Spleen (tissue), 11 donors: ENCODE measurements at regions not wholly inside any gene's neighbourhood (a gene's known extent, or its start where the extent isn't known, plus 50 kb on each side); places are given as distances from the start of the nearest gene placed in this dataset.

Source experiments
- DNase-seq: peaks from one replicate; pipeline ENCODE4 v3.0.0-alpha.2; 2020
- H3K27ac ChIP-seq, 8 donors: fragments of 200-600 bp; sonication (generic) in 7 of 8; 1 replicate in 4 of 8; 2 replicates in 4 of 8; pipeline versions ENCODE4 v1.5.0 to v1.8.0; 2016 to 2021; ENCODE audit warnings: inconsistent platforms in 4 of 8, mild to moderate bottlenecking in 4 of 8, moderate library complexity in 1 of 8
- H3K27me3 ChIP-seq, 7 donors: fragments of 200-600 bp; sonication (generic) in 6 of 7; replicated peaks in 1 of 7; 1 replicate in 4 of 7; 2 replicates in 3 of 7; pipeline versions ENCODE4 v1.5.0 to v1.8.0; 2016 to 2021; ENCODE audit warnings: inconsistent platforms in 3 of 7, mild to moderate bottlenecking in 1 of 7
- H3K36me3 ChIP-seq, 6 donors: fragments of 200-600 bp; sonication (generic) in 5 of 6; 1 replicate in 4 of 6; 2 replicates in 2 of 6; pipeline versions ENCODE4 v1.5.0 to v1.8.0; 2016 to 2021; ENCODE audit warnings: inconsistent platforms in 2 of 6
- H3K4me1 ChIP-seq, 6 donors: fragments of 200-600 bp; sonication (generic) in 5 of 6; 1 replicate in 3 of 6; 2 replicates in 3 of 6; pipeline versions ENCODE4 v1.5.0 to v1.8.0; 2016 to 2021; ENCODE audit warnings: inconsistent platforms in 3 of 6
- H3K4me3 ChIP-seq, 8 donors: fragments of 200-600 bp; sonication (generic) in 7 of 8; 1 replicate in 4 of 8; 2 replicates in 4 of 8; pipeline versions ENCODE4 v1.5.0 to v1.8.0; 2016 to 2021; ENCODE audit warnings: inconsistent platforms in 4 of 8, mild to moderate bottlenecking in 4 of 8, moderate library complexity in 2 of 8
- H3K9me3 ChIP-seq, 8 donors: fragments of 200-600 bp; sonication (generic) in 7 of 8; 1 replicate in 4 of 8; 2 replicates in 4 of 8; pipeline versions ENCODE4 v1.5.0 to v1.8.0; 2016 to 2021; ENCODE audit warnings: inconsistent platforms in 4 of 8
- POLR2A ChIP-seq, 3 donors: fragments of 450-650 bp; IDR thresholded peaks; one replicate each; pipeline ENCODE4 v1.5.1; 2017; ENCODE audit warnings: antibody characterized with exemption in 3 of 3, mild to moderate bottlenecking in 1 of 3
- POLR2AphosphoS5 ChIP-seq, 3 donors: sonication (generic); formaldehyde crosslinking; IDR thresholded peaks; one replicate each; pipeline ENCODE4 v1.5.1; 2017; ENCODE audit warnings: antibody characterized with exemption in 3 of 3
- WGBS, 5 donors: extraction: QIAGEN DNeasy Blood & Tissue Kit in 3 of 5; methylation state at CpG; one replicate each; pipeline versions ENCODE4 v1.1.5 to v1.1.7; 2013 to 2018; 5-methylcytosine and 5-hydroxymethylcytosine counted together
- intact Hi-C: fragments of 100-400 bp; cut with DNase I; formaldehyde crosslinking; loops from one replicate; pipeline ENCODE4 v1.15.0; 2023; ENCODE audit warnings: low total_unique reads
- TF ChIP-seq, protein P1 (sequence below), 11 experiments: fragments of 200-600 bp in 7 of 11; fragments of 450-650 bp in 4 of 11; sonication (generic) in 4 of 11; IDR thresholded peaks in 8 of 11; conservative IDR thresholded peaks in 3 of 11; 1 replicate in 7 of 11; 2 replicates in 4 of 11; pipeline versions ENCODE4 v1.4.0 to v1.8.0; 2016 to 2021; ENCODE audit warnings: antibody characterized with exemption in 11 of 11, inconsistent platforms in 4 of 11, mild to moderate bottlenecking in 1 of 11
- donor health status: healthy with polysubstance abuse.
- donor health status: DM: no; HTN: no; CAD: no; lungs with moderate emphysema.
- donor health status: DM: no; HTN: no; CAD: no.
- donor health status: Bipolar disorder and iron deficiency.
- donor health status: healthy.
- donor health status: DM: no; HTN: no; CAD: no.
- donor health status: DM: yes; HTN: yes; CAD: no.

DNA sequence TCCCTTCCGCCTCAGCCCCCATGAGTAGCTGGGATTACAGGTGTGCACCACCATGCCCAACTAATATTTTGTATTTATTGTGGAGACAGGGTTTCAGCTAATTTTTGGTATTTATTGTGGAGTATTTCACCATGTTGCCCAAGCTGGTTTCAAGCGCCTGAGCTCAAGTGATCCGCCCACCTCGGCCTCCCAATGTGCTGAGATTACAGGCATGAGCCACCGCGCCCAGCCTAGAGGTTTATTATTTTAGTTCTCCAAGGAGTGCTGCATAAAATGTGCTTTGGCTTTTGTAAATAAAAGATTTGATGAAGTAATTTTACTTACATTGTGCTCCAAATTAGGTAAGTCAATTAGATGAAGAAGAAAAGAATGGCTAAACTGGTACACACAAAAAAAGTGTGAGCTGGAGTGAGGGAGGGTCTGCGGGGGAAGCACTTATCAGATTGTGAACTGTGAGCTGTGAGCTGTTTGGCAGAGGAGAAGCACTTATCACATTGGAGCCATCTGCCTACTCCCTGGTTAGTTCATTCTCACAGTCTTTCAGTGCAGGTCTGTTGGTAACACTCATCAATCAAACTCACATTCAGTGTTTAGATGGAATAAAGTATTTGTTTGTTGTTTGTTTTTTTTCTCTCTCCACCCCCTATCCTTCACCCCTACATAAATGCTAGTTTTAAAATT, 398.0 kb downstream of the EPHA7 start:
- intact Hi-C loops: no loop called here

DNA sequence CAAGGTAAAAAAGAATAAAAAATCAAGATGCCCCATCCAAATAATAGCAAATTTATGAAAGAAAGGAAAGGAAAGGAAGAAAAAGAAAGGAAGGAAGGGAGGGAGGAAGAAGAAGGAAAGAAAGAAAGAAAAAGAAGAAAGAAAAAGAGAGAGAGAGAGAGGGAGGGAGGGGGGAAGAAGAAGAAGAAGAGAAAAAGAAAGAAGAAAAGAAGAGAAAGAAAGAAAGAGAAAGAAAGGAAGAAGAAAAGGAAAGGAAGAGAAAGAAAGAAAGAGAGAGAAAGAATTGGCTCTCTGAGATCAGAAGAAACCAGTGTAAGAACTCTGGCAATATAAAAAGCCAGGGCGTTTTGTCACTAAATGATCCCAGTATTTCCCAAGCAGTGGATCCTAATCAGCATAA, 401.7 kb downstream of the EPHA7 start:
- Histone ChIP-seq H3K27me3 (no peaks in the 10 kb centered on the region), H3K9me3 (no peaks in the 10 kb centered on the region), H3K4me3 (no peak overlapping the region), H3K4me1 (no peaks in the 10 kb centered on the region), H3K27ac (no peak overlapping the region), H3K36me3 (no peaks in the 10 kb centered on the region)
- TF ChIP-seq POLR2A (IDR thresholded peaks at IDR 0.05) (no peak), POLR2AphosphoS5 (IDR thresholded peaks at IDR 0.05) (no peak)
- TF ChIP-seq, protein P1, sequence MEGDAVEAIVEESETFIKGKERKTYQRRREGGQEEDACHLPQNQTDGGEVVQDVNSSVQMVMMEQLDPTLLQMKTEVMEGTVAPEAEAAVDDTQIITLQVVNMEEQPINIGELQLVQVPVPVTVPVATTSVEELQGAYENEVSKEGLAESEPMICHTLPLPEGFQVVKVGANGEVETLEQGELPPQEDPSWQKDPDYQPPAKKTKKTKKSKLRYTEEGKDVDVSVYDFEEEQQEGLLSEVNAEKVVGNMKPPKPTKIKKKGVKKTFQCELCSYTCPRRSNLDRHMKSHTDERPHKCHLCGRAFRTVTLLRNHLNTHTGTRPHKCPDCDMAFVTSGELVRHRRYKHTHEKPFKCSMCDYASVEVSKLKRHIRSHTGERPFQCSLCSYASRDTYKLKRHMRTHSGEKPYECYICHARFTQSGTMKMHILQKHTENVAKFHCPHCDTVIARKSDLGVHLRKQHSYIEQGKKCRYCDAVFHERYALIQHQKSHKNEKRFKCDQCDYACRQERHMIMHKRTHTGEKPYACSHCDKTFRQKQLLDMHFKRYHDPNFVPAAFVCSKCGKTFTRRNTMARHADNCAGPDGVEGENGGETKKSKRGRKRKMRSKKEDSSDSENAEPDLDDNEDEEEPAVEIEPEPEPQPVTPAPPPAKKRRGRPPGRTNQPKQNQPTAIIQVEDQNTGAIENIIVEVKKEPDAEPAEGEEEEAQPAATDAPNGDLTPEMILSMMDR (IDR thresholded peaks at IDR 0.05 in 8 of 11, conservative IDR thresholded peaks at IDR 0.05 in 3 of 11): no peak
- 72 to 84% (median 73%) methylated on average over 1 of the region's 1 CpG for WGBS, 5 donors
- intact Hi-C loops: no loop called here
- DNase-seq: no peak

More for the DNA sequence above, 398.0 kb downstream of the EPHA7 start:
- Histone ChIP-seq H3K4me3 (no peak overlapping the region), H3K27me3 (no peaks in the 10 kb centered on the region), H3K4me1 (no peaks in the 10 kb centered on the region), H3K36me3 (no peaks in the 10 kb centered on the region), H3K9me3 (peaks cover 0 to 11% (median 0%) of the 10 kb centered on the region in 8 donors), H3K27ac (no peak overlapping the region)
- DNase-seq: no peak
- TF ChIP-seq, protein P1 (IDR thresholded peaks at IDR 0.05 in 8 of 11, conservative IDR thresholded peaks at IDR 0.05 in 3 of 11): no peak
- TF ChIP-seq POLR2AphosphoS5 (IDR thresholded peaks at IDR 0.05): no peak
- no peak for TF ChIP-seq POLR2A (IDR thresholded peaks at IDR 0.05)
- 73 to 76% (median 75%) methylated on average over 7 of the region's 7 CpGs for WGBS, 5 donors

DNA sequence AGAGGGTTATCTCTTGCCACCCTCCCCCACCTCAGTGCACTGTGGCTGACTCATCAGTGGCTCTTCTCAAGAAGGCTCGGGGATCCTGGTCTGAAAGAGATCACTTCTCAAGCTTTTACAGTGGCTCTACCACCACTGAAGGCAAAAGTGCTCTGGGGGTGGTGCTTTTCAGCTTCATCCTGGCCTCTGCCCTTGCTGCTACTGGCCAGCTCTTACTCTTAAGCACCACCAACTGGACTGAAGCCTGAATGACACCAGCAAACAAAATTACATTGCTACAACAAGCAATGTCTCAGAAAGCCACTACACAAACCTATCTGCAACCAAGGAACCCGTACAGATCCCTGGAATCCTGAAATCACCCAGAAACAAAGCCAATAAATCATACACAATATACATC, 402.1 kb downstream of the EPHA7 start:
- no peaks in the 10 kb centered on the region for H3K27me3 ChIP-seq
- intact Hi-C loops: no loop called here
- H3K4me1 ChIP-seq: no peaks in the 10 kb centered on the region
- WGBS, 5 donors: 51 to 84% (median 56%) methylated on average over 2 of the region's 2 CpGs
- H3K36me3 ChIP-seq: no peaks in the 10 kb centered on the region
- DNase-seq: no peak
- H3K4me3 ChIP-seq: no peak overlapping the region
- no peak overlapping the region for H3K27ac ChIP-seq
- no peaks in the 10 kb centered on the region for H3K9me3 ChIP-seq
- no peak for TF ChIP-seq POLR2AphosphoS5 (IDR thresholded peaks at IDR 0.05)
- TF ChIP-seq, protein P1 (IDR thresholded peaks at IDR 0.05 in 8 of 11, conservative IDR thresholded peaks at IDR 0.05 in 3 of 11): no peak
- no peak for TF ChIP-seq POLR2A (IDR thresholded peaks at IDR 0.05)

DNA sequence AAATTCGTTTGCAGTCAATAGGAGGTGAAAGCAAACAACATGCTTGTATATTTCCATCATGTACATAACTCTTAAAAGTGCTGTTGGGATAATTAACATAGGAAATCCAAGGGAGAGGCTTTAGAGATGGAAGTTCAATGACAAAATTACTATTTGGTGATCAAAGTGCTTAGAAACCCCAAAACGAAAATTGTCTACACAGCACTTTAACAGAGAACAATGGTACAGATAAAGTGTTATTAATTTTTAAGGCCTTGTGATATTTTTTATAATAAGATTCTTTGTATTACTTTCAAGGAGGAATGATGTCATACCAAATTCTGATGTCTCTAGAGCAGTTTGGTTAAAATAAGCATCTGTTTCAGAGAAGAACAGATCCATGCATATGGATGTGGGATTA, 406.3 kb downstream of the EPHA7 start:
- no peak for DNase-seq
- no peaks in the 10 kb centered on the region for H3K36me3 ChIP-seq
- TF ChIP-seq POLR2AphosphoS5 (IDR thresholded peaks at IDR 0.05) (no peak), POLR2A (IDR thresholded peaks at IDR 0.05) (no peak)
- TF ChIP-seq, protein P1 (IDR thresholded peaks at IDR 0.05 in 8 of 11, conservative IDR thresholded peaks at IDR 0.05 in 3 of 11): no peak
- peaks cover 0 to 8% (median 0%) of the 10 kb centered on the region in 8 donors for H3K9me3 ChIP-seq
- no peak overlapping the region for H3K4me3 ChIP-seq
- no peaks in the 10 kb centered on the region for H3K27me3 ChIP-seq
- H3K4me1 ChIP-seq: no peaks in the 10 kb centered on the region
- WGBS, 5 donors: 41 to 68% (median 49%) methylated on average over 2 of the region's 2 CpGs
- intact Hi-C loops: no loop called here
- no peak overlapping the region for H3K27ac ChIP-seq
